Fibroblast of mammary gland (primary cell): ENCODE measurements at regions not wholly inside any gene's neighbourhood (a gene's known extent, or its start where the extent isn't known, plus 50 kb on each side); places are given as distances from the start of the nearest gene placed in this dataset.

Source experiments
- DNase-seq: peaks from one replicate; pipeline ENCODE4 v3.0.0-alpha.2; 2010; ENCODE audit warnings: low read depth
- H3K4me3 ChIP-seq: 2 replicates; pipeline ENCODE4 v1.5.1; 2011; ENCODE audit warnings: low read depth, mild to moderate bottlenecking, low read length, moderate library complexity; ENCODE audit not compliant: control insufficient read depth
- CTCF ChIP-seq: conservative IDR thresholded peaks from 2 replicates; pipeline ENCODE4 v1.5.1; 2011; ENCODE audit warnings: low read depth, low read length, inconsistent platforms; ENCODE audit not compliant: control insufficient read depth, insufficient read depth

GRCh38 chr1:218219460-218219859, 65.6 kb upstream of the RRP15 start:
- no peak for DNase-seq
- H3K4me3 ChIP-seq, result no peak overlapping the region
- TF ChIP-seq CTCF, result no peak

DNA sequence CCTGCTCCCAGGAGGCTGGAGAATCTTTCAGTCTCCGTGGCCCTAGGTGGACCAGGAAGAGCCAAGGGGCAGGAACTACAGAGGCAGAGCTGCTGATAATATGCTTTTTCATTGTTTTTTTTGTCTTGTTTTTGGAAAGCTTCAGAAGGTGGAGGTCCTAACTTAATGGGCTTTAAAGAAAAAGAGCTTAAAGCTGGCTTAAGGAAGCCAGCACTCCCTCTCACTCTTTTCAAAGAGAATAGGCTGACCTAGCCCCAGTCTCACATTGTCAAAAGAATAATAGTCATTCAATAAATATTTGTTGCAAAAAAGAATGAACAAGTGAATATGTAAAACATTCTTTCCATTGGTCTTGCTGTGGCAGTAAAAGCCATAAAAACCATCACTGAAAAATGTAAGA, 61.0 kb upstream of the RRP15 start:
- no peak overlapping the region for H3K4me3 ChIP-seq
- no peak for TF ChIP-seq CTCF
- DNase-seq, result no peak

DNA sequence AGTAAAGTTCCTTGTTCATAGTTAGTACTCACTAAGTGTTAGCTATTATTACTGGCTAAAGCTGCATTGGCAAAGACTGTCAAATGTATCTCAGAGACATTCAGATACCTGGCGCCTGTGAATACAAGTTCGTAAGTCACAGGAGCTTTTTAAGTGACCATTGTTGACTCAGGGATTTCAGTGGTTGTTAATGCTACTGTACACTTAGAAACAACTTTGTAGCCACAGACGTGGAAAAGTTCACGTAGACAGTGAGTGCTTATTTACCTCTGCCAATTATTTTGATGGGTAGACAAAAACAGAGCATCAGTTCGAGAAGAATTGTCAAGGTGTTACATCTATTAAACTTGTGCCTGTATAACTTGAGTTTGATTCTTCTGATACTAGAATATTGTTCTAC, 59.1 kb upstream of the RRP15 start:
- no peak overlapping the region for H3K4me3 ChIP-seq
- TF ChIP-seq CTCF, result no peak

More for the DNA sequence above, 59.1 kb upstream of the RRP15 start:
- DNase-seq, result no peak
